GM10266 (cell line): ENCODE measurements at regions not wholly inside any gene's neighbourhood (a gene's known extent, or its start where the extent isn't known, plus 50 kb on each side); places are given as distances from the start of the nearest gene placed in this dataset.

Experiments
- DNase-seq: peaks from one replicate; pipeline ENCODE4 v3.0.0; 2012; ENCODE audit errors: extremely low spot score
- CTCF ChIP-seq: IDR thresholded peaks from 2 replicates; pipeline ENCODE4 v1.5.1; 2012; ENCODE audit warnings: mild to moderate bottlenecking, low read depth; ENCODE audit not compliant: control insufficient read depth, insufficient read depth; ENCODE audit errors: missing control alignments

GRCh38 chr5:83889971-83890745, 169.5 kb upstream of the HAPLN1 start:
- DNase-seq, result no peak
- no peak for TF ChIP-seq CTCF

- DNase-seq, result no peak
- TF ChIP-seq CTCF, result no peak
Observed at GRCh38 chr5:83877911-83878706, 157.5 kb upstream of the HAPLN1 start.

DNA sequence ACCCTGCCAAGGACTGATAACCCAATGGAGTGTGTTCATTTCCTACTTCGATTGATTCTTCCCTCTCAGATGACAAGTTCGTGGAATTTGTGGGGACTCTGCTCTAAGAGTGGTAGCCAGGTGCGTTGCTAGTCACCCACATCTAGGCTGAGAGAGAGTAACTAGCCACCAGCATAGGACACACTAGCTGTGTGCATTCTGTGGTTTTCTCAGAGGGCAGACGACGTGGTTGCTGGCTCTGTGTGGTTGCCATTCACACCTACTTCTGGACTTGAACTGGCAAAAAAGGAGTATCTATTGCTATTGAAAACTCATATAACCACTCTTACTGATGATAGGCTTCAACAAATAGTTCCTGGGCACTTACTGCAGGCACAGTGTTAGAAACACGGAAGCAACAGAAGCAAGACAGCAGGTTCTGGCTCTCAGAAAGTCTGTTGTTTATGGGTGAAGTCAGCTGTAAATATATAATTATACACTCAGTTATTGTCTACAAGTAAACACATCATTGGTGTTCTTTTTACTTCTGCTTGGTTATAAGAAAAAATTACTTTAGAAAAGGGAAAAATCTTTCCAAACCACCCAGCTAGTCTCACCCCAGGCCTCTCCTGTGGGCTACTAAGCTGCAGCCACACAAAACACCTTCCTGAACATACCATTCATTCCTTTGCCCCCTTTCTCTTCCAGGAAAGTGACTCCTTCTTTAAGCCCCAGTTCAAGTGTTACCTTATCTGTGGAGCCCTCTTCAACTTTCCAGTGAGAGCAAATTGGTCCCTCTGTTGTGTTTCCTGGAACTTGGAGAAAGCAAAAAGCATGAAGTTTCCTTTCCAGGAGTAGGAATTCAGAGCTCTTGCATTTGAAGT, 151.1 kb upstream of the HAPLN1 start:
- no peak for DNase-seq
- no peak for TF ChIP-seq CTCF

DNA sequence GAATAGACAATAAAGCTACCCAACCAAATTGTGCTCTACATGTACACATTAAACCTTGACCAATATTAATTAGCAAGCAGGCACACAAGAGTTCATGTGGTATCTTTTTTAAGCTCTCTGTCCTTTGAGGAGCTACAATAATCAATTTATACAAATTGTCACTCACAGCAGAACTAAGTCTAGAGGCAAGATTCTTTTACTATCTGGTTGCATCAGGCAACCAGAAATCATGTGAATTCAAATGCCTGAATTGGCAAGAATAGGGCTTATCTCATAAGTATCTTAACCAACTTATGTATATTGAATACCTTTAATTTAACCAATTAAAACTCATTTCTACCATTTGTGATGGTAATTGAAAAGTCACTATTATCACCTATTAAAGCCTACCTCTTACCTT, 145.5 kb upstream of the HAPLN1 start:
- DNase-seq, result no peak
- TF ChIP-seq CTCF, result no peak

DNA sequence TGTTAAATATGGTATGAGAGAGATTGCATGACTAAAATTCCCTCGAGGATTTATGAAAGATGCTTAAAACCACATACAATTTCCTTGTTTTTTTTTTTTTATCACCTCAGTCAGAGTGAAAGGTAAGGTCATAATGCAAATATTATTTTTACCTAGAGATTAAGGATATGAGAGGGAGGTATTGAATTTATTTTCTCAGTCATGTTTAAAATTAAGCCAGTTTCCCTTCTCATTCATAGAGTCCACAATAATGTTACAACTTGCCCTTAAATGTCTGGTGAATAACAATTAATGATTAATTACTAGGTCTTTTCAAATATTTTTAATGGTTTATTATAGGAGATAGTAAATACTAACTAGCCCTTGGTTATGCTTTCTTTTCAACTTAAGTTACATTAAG, 144.9 kb upstream of the HAPLN1 start:
- DNase-seq, result no peak
- TF ChIP-seq CTCF, result no peak

DNA sequence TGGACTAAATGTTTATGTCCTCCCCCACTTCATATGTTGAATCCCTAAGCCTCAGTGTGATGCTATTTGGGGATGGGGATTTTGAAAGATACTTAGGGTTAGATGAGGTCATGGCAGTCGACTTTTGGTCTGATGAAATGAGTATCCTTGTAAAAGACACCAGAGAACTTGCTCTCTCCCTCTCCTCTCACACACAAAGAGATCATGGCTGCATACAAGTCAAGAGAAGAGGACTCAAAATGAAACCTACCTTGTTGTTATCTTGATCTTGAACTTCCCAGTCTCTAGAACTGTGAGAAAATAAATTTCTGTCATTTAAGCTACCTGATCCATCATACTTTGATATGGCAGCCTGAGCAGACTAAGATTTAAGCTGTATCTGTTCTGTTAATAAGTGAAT, 144.0 kb upstream of the HAPLN1 start:
- TF ChIP-seq CTCF, result no peak
- no peak for DNase-seq

- TF ChIP-seq CTCF, result no peak
- no peak for DNase-seq
Observed at GRCh38 chr5:83857341-83857740, 136.7 kb upstream of the HAPLN1 start.
